HG02884 (cell line): ENCODE measurements at regions not wholly inside any gene's neighbourhood (a gene's known extent, or its start where the extent isn't known, plus 50 kb on each side); places are given as distances from the start of the nearest gene placed in this dataset.

Experiments used
- ATAC-seq: cut with Tn5 transposase; IDR thresholded peaks from one replicate; pipeline ENCODE4 v1.9.1; 2021; ENCODE audit warnings: mild to moderate bottlenecking, moderate library complexity; ENCODE audit not compliant: unreplicated experiment

DNA sequence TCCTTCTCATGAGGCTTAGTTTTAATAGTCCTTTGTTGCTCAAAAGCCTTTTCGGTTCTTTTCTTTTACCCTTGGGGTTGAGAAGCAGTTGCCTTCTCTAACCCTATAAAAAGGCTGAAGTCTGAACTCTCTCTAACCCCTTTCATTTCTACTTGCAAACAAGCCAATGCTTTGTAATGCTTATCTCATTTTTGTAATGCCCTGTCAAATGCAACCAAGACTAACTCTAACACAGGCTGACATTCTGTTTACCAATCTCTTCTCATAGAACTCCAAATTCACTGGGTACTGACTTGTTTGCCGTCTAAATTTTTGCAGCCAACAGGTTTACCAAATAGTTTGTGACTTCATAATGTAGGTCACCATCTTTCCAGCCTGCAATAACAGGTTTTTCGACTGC lies 233.9 kb upstream of the SNX7 start:
- ATAC-seq, result no peak

DNA sequence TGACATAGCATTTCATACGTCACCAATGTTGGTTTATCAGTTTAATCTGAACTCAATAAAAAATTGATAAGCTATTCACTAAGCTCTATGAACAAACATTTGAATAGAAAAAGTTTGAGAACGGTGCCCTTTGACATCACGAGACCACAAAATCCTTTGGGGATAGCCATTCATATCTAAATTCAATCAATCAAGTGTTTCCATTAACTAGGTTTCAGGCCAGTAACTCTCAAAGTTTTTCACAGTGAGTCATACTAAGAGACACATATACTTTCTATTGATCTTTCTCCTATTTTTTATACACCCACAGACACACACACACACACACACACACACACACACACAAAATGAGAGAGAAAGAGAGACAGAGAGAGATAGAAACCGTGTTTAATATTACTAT lies 235.4 kb upstream of the SNX7 start:
- no peak for ATAC-seq

DNA sequence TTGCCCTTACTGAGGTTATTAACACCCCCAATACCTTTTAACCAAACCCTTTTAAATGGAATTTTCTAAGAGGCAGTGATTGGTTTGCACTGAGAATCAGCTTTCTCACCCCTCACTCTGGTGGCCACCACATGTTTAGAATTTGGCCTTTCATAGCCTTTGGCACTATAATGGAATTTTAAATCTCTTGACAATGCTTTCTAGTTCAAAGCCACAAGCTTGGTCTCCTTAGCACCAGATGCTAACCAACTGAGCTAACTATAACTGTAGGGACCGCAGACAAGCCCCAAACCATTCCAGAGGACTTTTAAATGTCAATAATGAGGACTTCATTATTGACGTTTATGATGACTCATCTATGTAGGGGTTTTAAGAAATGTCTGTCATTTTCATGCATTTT lies 238.7 kb upstream of the SNX7 start:
- no peak for ATAC-seq

DNA sequence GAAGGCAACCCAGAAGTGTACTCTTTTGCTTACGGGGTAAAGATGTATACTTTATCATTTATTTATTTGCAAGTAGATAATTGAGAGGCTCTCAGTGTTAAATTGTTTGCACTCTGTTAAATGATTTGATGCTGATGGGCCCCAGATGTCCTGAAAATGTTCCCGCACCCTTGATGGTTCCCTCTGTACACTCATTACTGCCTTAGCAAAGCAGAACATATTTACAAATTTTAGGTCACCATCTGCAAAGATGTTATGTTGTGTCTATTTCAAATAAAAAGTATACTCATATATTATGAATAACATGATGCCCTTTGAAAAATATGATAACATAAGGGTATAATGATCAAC lies 240.5 kb upstream of the SNX7 start:
- no peak for ATAC-seq

DNA sequence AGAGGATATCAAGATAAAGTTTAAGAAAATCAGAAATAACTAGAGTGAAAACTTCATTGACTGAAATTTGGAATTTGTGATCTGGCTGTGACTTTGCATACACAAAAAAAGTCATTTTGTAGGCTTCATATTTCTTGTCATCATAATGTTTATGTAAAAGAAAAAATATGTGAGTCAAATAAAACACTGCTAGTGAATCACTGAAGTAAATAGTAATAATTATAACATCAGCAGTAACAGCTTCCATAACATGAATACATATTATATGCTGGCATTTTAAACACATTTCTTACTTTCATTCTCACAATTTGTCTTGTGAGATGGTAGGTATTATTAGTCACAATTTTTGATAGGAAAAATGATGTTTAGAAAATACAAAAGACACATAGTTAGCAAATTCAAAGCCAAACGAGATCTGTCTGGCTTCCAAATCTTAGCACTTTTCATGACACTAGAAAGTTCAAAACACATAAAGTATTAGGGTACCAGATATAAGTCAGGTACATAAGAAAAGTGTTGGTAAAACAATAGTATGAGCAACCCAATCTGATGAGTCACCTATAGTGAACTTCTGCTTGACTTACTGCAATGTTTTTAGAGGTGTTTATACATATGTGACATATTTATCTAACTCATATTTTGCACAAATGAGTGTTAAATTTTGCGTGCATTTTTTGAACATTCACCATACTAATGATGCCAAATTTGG lies 241.0 kb upstream of the SNX7 start:
- no peak for ATAC-seq

DNA sequence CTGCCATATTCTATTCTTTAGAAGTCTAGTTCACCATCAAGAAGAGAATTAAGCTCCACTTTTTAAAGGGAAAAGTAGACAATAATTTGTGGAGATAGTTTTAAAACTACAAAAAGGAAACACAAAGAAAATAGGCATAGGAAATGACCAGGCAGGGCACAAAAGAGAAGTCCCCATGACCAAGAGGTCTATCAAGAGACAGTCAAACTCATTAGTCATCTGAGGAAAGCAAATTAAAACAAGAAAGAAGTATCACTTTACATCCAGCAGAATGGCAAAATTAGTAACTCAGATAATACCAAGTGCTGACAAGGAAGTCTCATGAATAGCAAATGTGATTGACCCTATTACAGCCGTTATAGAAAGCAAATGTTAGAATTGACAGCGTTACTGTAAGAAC lies 243.7 kb upstream of the SNX7 start:
- ATAC-seq, result no peak

DNA sequence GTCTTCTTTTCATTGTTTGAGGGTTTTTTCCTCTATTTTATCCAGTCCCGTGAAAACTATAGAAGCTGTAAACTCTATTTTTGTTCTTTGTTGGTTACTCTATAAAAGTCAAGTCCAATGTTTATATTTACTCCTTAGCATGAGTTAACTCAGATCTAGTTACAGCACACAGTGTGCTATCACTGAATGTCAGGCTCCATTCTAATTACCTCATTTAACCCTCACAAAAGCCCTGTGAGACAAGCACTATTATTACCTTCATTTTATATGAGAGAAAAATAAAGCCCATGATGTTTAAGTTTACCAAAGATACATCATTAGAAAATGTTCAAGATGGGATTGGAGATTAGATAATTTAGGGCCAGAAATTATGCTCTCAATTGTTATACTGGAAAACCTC lies 251.4 kb upstream of the SNX7 start:
- no peak for ATAC-seq

DNA sequence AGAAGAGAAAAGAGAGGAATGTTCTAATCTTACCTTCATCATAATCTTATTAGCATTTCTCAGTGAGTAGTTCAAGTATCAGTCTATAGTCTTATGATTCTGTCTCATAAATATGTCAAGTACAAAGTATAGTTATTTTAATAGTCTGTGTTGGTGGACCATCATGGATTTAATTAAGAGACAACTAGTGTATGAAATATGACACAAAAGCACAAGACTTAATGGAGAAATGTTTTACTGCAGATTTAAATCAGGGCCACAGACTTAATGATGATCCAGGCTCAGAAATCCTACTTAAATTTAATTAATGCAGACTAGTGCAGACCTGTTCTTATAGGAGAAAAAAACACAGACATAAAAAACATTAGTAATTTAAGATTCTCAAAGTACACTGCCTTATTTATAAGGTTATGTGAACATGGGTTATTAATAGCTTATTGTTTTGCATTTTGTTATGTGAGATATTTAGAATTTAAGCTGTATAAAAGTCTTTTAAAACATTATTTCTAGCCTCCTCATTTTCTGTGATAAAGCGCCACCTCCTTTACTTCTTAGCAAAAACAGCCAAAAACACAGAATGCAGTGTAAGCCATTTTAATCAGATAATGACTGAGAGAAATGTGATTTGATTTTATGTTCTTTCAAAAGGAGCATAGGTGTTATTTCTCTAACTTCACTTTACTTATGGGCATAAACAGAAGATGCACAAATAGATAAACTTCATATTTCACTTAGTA lies 255.0 kb upstream of the SNX7 start:
- no peak for ATAC-seq

DNA sequence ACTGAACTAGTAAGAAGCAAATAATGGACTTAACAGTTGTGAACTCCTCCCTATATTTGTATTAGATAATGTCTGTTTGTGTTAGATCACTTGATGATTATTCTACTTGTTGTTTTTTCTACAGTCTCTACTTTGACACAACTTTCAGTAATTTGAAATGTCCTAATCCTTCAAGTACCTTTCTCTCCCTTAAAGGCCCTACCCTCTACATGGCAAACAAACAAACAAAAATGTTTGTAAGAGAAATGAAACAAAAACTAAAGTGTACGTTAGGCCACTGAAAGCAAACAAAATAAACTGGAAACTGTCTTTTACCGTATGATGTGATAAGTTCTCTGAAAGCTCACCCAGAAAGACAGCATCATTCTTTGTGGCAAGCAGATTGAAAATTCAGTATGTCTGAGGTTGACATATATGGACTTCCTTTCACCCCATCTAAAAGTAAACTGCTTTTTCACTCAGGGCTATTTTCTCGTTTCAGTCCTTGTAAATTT lies 255.9 kb upstream of the SNX7 start:
- peak; percentile 73 for ATAC-seq

DNA sequence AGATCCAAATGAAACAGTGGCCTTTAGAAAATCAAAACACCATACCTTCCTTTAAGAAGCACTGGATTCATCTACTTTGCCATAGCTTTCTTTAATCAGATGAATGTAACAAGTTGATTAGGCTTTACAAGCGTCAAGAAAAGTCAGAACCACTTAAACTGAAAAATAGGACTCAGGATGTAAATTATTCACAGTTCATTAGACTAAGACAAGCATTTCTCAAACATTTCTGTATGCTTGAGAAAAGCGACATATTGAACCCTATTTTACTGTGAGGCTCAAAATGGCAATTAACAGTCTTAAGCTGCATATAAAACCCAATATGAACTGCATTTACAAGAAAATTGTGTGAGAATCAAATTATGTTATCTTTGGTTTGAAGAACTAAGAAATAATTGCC lies 256.7 kb upstream of the SNX7 start:
- ATAC-seq, result no peak

DNA sequence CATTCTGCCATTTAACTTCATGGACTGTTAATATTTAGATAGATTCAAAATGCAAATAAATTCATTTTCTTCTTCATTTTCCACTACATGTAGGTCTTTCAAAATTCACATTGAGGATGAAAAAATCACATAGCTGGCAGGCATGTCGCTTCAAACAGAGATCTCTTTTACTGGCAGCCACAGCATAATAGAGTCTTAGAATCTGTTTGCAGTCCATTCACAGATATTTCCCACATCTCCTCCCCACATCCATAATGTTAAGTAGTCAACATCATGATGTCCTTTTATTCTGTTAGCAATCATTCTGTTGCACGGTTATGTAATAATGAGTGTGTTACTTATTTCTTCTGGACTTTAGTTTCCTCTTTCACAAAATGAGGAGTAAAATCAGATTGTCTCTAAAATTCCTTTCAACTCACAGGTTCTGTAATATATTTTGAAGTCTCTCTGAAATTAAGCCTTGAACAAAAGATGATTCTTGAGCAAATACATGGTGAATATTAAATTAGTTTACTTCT lies 257.5 kb upstream of the SNX7 start:
- no peak for ATAC-seq

DNA sequence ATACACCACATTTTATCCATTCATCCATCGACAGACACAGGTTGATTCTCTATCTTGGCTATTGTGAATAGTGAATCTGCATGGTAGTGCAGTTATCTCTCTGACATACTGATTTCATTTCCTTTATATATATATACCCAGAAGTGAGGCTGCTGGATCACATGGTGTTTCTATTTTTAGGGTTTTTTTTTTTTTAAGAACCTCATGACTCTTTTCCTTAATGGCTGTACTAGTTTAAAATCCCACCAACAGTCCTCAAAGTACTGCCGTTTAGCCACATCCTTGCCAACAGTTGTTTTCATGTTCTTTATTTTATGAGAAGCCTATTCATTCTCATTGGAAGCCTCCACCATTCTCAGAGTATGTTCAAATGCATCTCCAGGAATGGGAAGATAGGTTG lies 258.7 kb upstream of the SNX7 start:
- no peak for ATAC-seq

DNA sequence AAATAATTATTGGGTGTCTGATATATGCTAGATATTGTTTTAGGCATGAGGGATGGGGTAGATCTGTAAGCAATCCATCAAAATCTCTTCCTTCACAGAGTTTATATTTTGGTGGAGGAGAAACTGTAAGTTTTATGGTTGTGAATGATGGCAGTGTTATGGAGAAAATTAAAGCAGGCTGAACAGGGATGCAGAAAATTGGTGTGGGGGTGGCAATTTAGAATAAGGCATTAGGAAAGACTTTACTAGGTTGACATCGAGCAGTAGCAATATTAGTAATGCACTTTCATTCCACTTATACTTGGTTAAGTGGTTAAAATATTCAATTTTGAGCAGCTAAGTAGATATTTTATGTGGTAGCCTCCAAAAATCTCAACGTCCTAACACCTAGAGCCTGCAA lies 261.1 kb upstream of the SNX7 start:
- ATAC-seq, result no peak

DNA sequence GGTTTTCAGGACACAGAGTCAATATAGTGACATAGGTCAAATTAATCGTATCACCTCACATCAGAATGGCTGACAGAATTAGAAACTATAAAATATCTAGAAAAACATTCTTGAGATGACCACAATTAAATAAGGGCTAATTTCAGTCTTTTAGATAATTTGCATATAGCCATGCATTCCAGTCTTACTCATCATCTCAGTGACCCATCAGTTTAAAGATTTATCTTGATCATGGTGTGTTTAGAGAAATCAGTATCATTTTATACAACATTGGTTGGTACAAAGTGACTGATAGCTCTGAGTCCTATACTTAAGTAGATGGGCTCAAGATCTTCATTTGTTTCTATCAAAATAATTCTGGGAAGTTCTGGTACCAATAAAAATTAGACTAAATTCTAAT lies 262.3 kb upstream of the SNX7 start:
- no peak for ATAC-seq

DNA sequence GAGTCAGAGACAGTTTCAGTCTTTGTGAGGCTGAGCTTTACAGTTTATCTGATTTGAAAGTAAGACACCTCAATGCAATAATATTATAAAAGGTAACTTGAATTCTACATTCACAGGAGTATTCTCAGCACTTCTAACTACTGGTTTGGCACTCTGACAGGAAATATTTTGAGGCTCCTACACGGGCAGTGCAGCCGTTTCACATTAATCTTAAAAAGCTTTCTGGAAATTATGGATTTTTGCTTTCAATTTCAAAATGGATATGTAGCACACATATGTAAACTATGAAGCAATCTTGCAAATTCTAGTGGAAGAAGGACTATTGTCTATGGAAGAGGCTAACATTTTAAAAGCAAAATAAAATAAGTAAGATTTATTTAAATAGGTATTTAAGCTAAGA lies 262.9 kb upstream of the SNX7 start:
- ATAC-seq, result no peak

DNA sequence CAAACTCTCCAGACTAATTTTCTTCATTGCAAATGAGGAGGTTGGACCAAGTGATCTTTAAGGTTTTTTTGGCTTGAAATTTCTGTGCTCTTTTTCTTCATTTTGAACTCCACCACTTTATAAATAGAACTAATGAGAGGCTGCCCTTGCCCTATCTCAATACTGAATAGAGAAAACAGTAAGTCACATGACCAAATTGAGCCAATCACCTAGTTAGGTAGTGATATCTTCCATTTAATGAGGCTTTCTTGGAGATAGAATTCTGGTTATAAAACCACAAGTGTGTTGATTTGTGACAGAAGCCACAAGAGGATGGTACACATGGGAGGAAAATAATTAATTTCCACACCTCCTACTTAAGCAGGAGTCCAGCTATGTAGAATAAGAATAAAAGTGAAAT lies 263.4 kb upstream of the SNX7 start:
- no peak for ATAC-seq

DNA sequence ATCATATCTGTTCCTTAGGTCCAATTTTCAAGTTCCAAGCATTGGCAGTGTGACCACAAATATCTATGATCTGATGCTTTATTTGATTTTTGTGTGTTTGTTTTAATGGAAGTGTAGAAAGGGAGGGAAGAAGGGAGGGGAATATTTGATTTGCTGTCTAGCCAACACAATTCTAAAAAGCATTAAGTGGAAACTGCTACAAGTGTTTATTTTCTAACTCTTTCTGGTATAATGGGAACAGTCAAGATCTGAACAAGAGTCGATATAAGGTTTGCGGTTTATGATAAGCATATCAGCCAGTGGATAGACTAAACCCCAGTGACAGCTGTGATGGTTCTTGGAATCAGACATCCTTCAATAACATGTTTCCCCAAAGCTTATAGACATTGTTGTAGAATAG lies 267.8 kb upstream of the SNX7 start:
- ATAC-seq, result no peak

DNA sequence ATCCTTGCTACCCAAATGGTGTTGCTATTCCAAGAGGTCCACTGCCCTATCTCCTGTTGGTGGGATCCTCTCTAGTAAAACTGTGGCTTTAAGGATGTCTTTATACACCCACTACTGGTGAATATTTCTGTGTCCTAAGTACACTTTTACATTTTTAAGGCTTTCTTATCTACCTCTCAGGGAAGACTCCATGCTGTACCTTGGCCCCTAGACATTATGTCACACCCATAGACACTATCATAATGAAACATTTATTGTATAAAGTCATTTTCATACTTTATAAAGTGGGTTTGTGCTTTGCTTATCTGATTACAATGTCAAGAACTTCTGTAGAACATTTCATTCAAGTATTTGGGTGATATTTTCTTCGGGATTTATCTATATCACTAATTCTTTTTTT lies 270.3 kb upstream of the SNX7 start:
- no peak for ATAC-seq

DNA sequence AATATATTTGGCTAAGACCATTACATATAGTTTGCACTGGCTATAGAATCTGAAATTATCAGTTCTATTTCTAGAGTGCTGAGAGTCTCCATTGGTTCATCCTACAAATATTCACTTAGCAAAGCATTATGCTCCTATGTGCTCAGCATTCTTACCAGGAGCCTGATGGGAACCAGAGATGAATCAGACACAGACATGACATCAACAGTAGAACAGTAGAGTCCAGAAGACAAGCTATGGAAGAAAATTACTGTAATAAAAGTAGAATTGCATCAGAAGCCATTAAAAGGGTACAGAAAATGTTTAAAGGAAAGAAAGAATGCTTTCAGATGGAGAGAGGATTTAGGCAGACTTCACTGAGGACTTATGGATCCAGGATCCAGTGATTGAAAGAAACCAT lies 271.7 kb upstream of the SNX7 start:
- ATAC-seq, result no peak

DNA sequence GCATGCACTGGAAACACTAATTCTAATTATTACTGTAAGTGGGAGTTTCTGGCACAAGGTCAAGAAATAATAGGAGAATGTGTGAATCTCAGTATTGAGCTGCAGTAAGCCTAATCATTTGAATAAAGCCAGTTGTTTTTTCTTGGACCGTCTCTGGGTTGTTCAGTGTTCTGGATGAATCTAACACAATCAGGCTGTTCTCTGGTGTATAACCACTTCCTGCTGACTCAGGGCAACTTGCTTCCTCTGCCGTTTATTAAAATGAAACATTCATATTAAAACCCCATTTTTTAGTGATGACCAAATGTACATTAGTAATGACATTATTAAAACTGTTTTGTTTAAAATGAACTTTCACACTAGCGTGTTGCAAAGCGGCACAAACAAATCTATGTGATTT lies 273.1 kb upstream of the SNX7 start:
- ATAC-seq, result peak; percentile 67

DNA sequence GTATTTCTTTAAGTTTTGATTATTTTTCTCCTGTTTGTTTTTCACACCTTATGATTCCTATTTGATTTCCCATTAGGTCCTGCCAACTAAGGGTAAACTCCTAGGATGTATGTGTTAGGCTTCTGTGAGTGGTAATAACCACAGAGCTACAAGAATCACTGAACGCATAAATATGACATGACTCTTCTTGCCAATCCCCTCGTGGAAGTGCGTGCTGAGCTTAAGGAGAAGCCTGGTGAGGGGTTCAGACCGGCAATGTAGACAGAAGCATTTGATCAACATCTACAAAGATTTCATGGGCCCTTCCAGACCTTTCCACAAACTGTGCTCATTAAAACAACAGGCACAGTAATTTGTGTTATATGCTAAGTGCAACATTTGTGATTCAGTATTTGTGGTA lies 273.8 kb upstream of the SNX7 start:
- ATAC-seq, result no peak

DNA sequence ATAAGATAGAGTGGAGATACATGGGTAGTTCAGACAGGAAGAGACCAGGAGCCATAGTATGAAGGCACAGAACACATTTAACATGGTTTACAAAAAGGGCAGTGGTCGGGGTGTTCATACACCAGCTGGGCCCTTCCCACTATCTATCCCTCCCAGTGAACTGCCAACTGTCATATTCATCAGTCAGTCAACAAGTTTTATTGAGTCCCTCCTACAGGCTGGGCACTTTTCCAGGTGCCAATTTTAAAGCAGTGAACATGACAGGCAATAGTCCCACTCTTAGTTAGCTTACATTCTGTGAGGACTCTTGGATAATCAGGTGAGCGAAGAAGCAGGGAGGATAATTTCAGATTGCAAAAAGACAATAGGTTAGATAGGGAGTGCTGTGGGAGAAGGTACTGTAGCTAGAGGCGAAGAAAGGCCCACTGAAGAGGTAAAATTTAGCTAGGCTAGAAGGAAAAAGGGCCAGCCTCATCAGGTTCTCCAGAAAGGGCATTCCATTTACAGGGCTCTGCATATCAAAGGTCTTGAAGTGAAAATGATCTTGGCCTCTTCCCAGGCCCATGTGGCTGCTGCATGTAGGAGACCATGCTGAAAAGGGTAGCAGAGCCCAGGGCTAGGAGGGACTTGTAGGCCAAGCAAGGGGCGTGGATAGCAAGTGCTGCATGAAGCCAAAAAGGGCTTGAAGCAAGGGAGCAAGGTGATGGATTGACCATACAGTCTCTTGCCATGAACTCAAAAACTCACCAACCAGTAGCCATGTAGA lies 274.7 kb upstream of the SNX7 start:
- ATAC-seq, result no peak
